Keratinocyte (primary cell): ENCODE measurements at regions not wholly inside any gene's neighbourhood (a gene's known extent, or its start where the extent isn't known, plus 50 kb on each side); places are given as distances from the start of the nearest gene placed in this dataset.

Experiments
- DNase-seq: peaks from one replicate; pipeline ENCODE4 v3.0.0-alpha.2; 2011; ENCODE audit warnings: low read depth, missing footprints, low spot score
- FAIRE-seq: peaks from 2 replicates; lab custom pipeline; 2011; peaks lifted over from hg19 to GRCh38; lab: Jason Lieb, UNC
- H2AFZ ChIP-seq: 2 replicates; pipeline ENCODE4 v1.6.0; 2012; ENCODE audit warnings: low read length, control low read depth, inconsistent platforms; ENCODE audit not compliant: control insufficient read depth
- H3K27ac ChIP-seq: 2 replicates; pipeline ENCODE4 v1.5.1; 2011; ENCODE audit warnings: low read length; ENCODE audit not compliant: control insufficient read depth, insufficient read depth
- H3K27me3 ChIP-seq: 3 replicates; pipeline ENCODE4 v1.6.0; 2011; ENCODE audit warnings: low read length; ENCODE audit not compliant: control insufficient read depth, insufficient read depth; ENCODE audit errors: extremely low read depth
- H3K36me3 ChIP-seq, 2 experiments: 2 replicates in 1 of 2; 3 replicates in 1 of 2; pipeline ENCODE4 v1.5.1; 2011; ENCODE audit warnings: low read length in 2 of 2, mild to moderate bottlenecking in 1 of 2; ENCODE audit not compliant: control insufficient read depth in 2 of 2, insufficient read depth in 2 of 2; ENCODE audit errors: extremely low read depth in 1 of 2
- H3K4me1 ChIP-seq: 3 replicates; pipeline ENCODE4 v1.5.1; 2011; ENCODE audit warnings: low read length; ENCODE audit not compliant: control insufficient read depth, insufficient read depth; ENCODE audit errors: extremely low read depth
- H3K4me2 ChIP-seq: 3 replicates; pipeline ENCODE4 v1.6.0; 2011; ENCODE audit warnings: low read depth, low read length; ENCODE audit not compliant: control insufficient read depth, insufficient read depth; ENCODE audit errors: extremely low read depth
- H3K4me3 ChIP-seq, 3 experiments: fragments of 200-600 bp in 1 of 3; sonication (generic) in 1 of 3; 2 replicates in 2 of 3; 3 replicates in 1 of 3; pipeline ENCODE4 v1.5.1; 2011 to 2016; ENCODE audit warnings: low read length in 3 of 3, mild to moderate bottlenecking in 3 of 3, control low read depth in 2 of 3, inconsistent platforms in 1 of 3, low read depth in 1 of 3, mixed read lengths in 1 of 3, mixed run types in 1 of 3, moderate library complexity in 1 of 3; ENCODE audit not compliant: control insufficient read depth in 2 of 3, insufficient read depth in 2 of 3; ENCODE audit errors: extremely low read depth in 1 of 3
- H3K79me2 ChIP-seq: 2 replicates; pipeline ENCODE4 v1.6.0; 2012; ENCODE audit warnings: low read length; ENCODE audit not compliant: control insufficient read depth, insufficient read depth
- H3K9ac ChIP-seq: 3 replicates; pipeline ENCODE4 v1.6.0; 2011; ENCODE audit warnings: low read length; ENCODE audit not compliant: control insufficient read depth, insufficient read depth; ENCODE audit errors: extremely low read depth
- H3K9me1 ChIP-seq: 3 replicates; pipeline ENCODE4 v1.6.0; 2011; ENCODE audit warnings: low read length; ENCODE audit not compliant: control insufficient read depth, insufficient read depth; ENCODE audit errors: extremely low read depth
- H3K9me3 ChIP-seq: 2 replicates; pipeline ENCODE4 v1.5.1; 2012; ENCODE audit warnings: low read depth, low read length; ENCODE audit not compliant: control insufficient read depth
- H4K20me1 ChIP-seq: 3 replicates; pipeline ENCODE4 v1.6.0; 2011; ENCODE audit warnings: low read length; ENCODE audit not compliant: control insufficient read depth, insufficient read depth; ENCODE audit errors: extremely low read depth
- CTCF ChIP-seq, 3 experiments: IDR thresholded peaks in 1 of 3; conservative IDR thresholded peaks in 1 of 3; optimal IDR thresholded peaks in 1 of 3; 2 replicates in 2 of 3; 3 replicates in 1 of 3; pipeline versions ENCODE3 to v1.5.1; 2011; ENCODE audit warnings: low read length in 3 of 3, mild to moderate bottlenecking in 3 of 3, moderate library complexity in 2 of 3, control low read depth in 1 of 3, inconsistent platforms in 1 of 3; ENCODE audit not compliant: insufficient read depth in 2 of 3; ENCODE audit errors: extremely low read depth in 1 of 3
- EZH2 ChIP-seq: IDR thresholded peaks from one replicate; pipeline ENCODE4 v1.6.1; 2012; ENCODE audit warnings: inconsistent platforms, mild to moderate bottlenecking, low read length, moderate library complexity
- dilution Hi-C: fragments of 300-500 bp; cut with MboI; formaldehyde crosslinking; loops from one replicate; pipeline ENCODE4 v1.7.0; 2020; ENCODE audit warnings: low sequenced_read_pairs; ENCODE audit not compliant: extremely low pct_ligation_motif_present

GRCh38 chr2:121090088-121090715 lies 194.8 kb downstream of the TFCP2L1 start:
- H3K79me2 ChIP-seq = no peaks in the 10 kb centered on the region
- dilution Hi-C loops = no loop called here

GRCh38 chr2:121092095-121092494 lies 192.9 kb downstream of the TFCP2L1 start:
- Histone ChIP-seq H3K27me3 (no peaks in the 10 kb centered on the region), H3K36me3 (no peaks in the 10 kb centered on the region), H2AFZ (no peak overlapping the region), H3K4me1 (peaks cover 7% of the 10 kb centered on the region), H3K4me2 (no peak overlapping the region), H3K9ac (no peak overlapping the region), H3K9me3 (peaks cover 4% of the 10 kb centered on the region), H3K79me2 (no peaks in the 10 kb centered on the region), H4K20me1 (no peaks in the 10 kb centered on the region), H3K27ac (no peak overlapping the region), H3K9me1 (no peaks in the 10 kb centered on the region), H3K4me3 (no peak overlapping the region)
- FAIRE-seq (no peak), DNase-seq (no peak)
- no peak for TF ChIP-seq EZH2
- TF ChIP-seq CTCF (optimal IDR thresholded peaks at IDR 0.05 in 1 of 3, IDR thresholded peaks at IDR 0.05 in 1 of 3, conservative IDR thresholded peaks at IDR 0.05 in 1 of 3; ENCODE audit: extremely low read depth in 1 of 3, insufficient read depth in 2 of 3, low read length in 3 of 3) = no peak
- dilution Hi-C loops = no loop called here

More at GRCh38 chr2:121090088-121090715, 194.8 kb downstream of the TFCP2L1 start:
- no peaks in the 10 kb centered on the region for H3K9me1 ChIP-seq
- H3K27ac ChIP-seq = no peak overlapping the region
- no peaks in the 10 kb centered on the region for H3K27me3 ChIP-seq
- FAIRE-seq = no peak
- peaks cover 4% of the 10 kb centered on the region for H3K9me3 ChIP-seq
- no peak overlapping the region for H2AFZ ChIP-seq
- TF ChIP-seq EZH2 = no peak
- TF ChIP-seq CTCF (optimal IDR thresholded peaks at IDR 0.05 in 1 of 3, IDR thresholded peaks at IDR 0.05 in 1 of 3, conservative IDR thresholded peaks at IDR 0.05 in 1 of 3; ENCODE audit: extremely low read depth in 1 of 3, insufficient read depth in 2 of 3, low read length in 3 of 3) = no peak
- H3K9ac ChIP-seq = no peak overlapping the region
- no peaks in the 10 kb centered on the region for H3K36me3 ChIP-seq
- DNase-seq = no peak
- no peak overlapping the region for H3K4me3 ChIP-seq
- H4K20me1 ChIP-seq = no peaks in the 10 kb centered on the region
- peaks cover 7% of the 10 kb centered on the region for H3K4me1 ChIP-seq
- no peak overlapping the region for H3K4me2 ChIP-seq
